GM12873 (cell line): ENCODE measurements at regions not wholly inside any gene's neighbourhood (a gene's known extent, or its start where the extent isn't known, plus 50 kb on each side); places are given as distances from the start of the nearest gene placed in this dataset.

Source experiments
- CTCF ChIP-seq: IDR thresholded peaks from 2 replicates; pipeline ENCODE4 v1.5.1; 2012; ENCODE audit warnings: low read depth, mild to moderate bottlenecking, moderate library complexity, low read length, control low read depth; ENCODE audit not compliant: insufficient read depth; ENCODE audit errors: missing control alignments

- TF ChIP-seq CTCF, result no peak
These were observed 774.8 kb upstream of the ARGLU1 start for GRCh38 chr13:107342747-107343146.

- TF ChIP-seq CTCF, result no peak
These were observed 771.3 kb upstream of the ARGLU1 start for GRCh38 chr13:107339209-107339608.

DNA sequence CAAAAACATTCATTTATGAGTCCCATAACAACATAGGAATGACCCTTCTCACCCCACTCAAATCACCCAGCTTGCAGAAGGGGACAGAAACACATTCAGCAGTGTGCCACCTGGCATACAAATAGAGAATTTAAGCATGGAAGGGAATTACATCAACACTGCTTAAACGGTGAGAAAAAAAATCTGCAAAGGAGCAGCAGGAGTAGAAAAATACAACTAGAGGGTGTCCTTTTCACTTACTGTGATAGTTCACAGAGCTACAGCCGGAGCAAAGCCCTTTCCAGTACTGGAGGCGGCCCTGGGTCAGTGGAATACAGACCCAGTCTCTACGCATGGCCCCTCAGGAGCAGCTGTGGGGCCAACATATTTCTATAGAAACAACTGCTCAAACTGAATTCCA lies 764.3 kb upstream of the ARGLU1 start:
- no peak for TF ChIP-seq CTCF

DNA sequence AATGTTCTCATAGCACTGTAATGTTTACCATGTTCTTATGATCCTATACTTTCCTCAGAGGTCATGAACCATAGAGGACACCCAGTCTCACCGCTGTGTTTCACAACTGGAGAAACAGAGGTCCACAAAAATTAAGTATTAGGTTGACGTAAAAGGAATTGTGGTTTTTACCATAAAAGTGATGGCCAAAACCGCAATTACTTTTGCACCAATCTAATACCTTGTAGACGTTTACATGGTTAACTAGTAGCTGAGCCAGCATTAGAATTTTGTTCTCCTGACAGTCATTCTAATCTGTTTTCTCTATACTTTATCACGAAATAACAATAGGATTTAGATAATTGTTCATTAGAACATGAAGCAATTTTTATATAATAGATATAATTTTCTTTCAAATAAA lies 763.4 kb upstream of the ARGLU1 start:
- TF ChIP-seq CTCF, result no peak

- TF ChIP-seq CTCF, result no peak
These were observed 762.5 kb upstream of the ARGLU1 start for GRCh38 chr13:107330484-107330883.

- TF ChIP-seq CTCF, result no peak
These were observed 762.1 kb upstream of the ARGLU1 start for GRCh38 chr13:107329991-107330390.

GRCh38 chr13:107324416-107325204 lies 756.7 kb upstream of the ARGLU1 start:
- no peak for TF ChIP-seq CTCF

DNA sequence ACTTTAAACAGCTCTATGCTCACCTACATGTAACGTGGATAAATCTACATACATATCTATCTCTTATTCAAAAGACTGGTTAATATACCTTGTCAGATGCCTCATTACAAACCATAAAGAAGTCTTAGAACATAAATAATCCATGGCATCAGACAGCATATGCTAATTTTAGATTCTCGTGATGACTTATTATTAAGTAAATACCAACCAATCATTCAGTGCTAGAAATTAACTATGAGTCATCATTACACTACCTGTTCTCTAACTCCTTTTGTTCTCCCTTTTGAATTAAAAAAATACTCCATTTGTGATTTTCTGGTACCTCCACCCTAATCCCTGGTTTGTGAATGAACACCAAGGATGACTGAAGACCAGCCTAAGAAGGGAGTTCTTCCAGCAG lies 754.3 kb upstream of the ARGLU1 start:
- TF ChIP-seq CTCF, result no peak
